Esophagus (tissue), 2 donors: ENCODE measurements at regions not wholly inside any gene's neighbourhood (a gene's known extent, or its start where the extent isn't known, plus 50 kb on each side); places are given as distances from the start of the nearest gene placed in this dataset.

Experiments
- H3K27ac ChIP-seq, 2 donors: one replicate each; pipeline ENCODE4 v1.5.1; 2013; ENCODE audit warnings: low read depth in 2 of 2, mild to moderate bottlenecking in 2 of 2, inconsistent platforms in 1 of 2, low read length in 1 of 2, moderate library complexity in 1 of 2
- H3K27me3 ChIP-seq, 2 donors: one replicate each; pipeline ENCODE4 v1.6.1; 2013; ENCODE audit warnings: low read length in 2 of 2, control low read depth in 1 of 2, mild to moderate bottlenecking in 1 of 2; ENCODE audit not compliant: insufficient read depth in 2 of 2, control insufficient read depth in 1 of 2
- H3K36me3 ChIP-seq, 2 donors: one replicate each; pipeline ENCODE4 v1.6.1; 2013; ENCODE audit warnings: low read length in 1 of 2; ENCODE audit not compliant: control insufficient read depth in 2 of 2, insufficient read depth in 2 of 2
- H3K4me1 ChIP-seq, 2 donors: one replicate each; pipeline ENCODE4 v1.6.1; 2013; ENCODE audit warnings: low read length in 1 of 2; ENCODE audit not compliant: control insufficient read depth in 2 of 2, insufficient read depth in 2 of 2
- H3K4me3 ChIP-seq, 2 donors: one replicate each; pipeline ENCODE4 v1.5.1; 2013; ENCODE audit warnings: low read length in 2 of 2, mild to moderate bottlenecking in 2 of 2, low read depth in 1 of 2, moderate library complexity in 1 of 2
- H3K9me3 ChIP-seq, 2 donors: one replicate each; pipeline ENCODE4 v1.6.1; 2013; ENCODE audit warnings: mild to moderate bottlenecking in 2 of 2, low read depth in 1 of 2, low read length in 1 of 2, moderate library complexity in 1 of 2; ENCODE audit not compliant: control insufficient read depth in 2 of 2, insufficient read depth in 1 of 2
- WGBS, 2 donors: extraction: QIAGEN DNeasy Blood & Tissue Kit; methylation state at CpG; one replicate each; pipeline ENCODE4 v1.1.7; 2013; 5-methylcytosine and 5-hydroxymethylcytosine counted together
- donor health status: healthy with polysubstance abuse.
- donor health status: Bipolar disorder and iron deficiency.

GRCh38 chr3:194283221-194284006, 67.7 kb downstream of the CPN2 start:
- Histone ChIP-seq H3K4me3 (no peak overlapping the region), H3K27me3 (no peaks in the 10 kb centered on the region), H3K9me3 (no peaks in the 10 kb centered on the region), H3K27ac (no peak overlapping the region), H3K36me3 (no peaks in the 10 kb centered on the region), H3K4me1 (peaks cover 0 to 3% of the 10 kb centered on the region in 2 donors)
- 80 to 85% methylated on average over 12 of the region's 12 CpGs for WGBS, 2 donors

GRCh38 chr3:194284351-194284750, 66.8 kb downstream of the CPN2 start:
- no peak overlapping the region for H3K27ac ChIP-seq
- no peaks in the 10 kb centered on the region for H3K27me3 ChIP-seq
- H3K4me3 ChIP-seq: no peak overlapping the region
- H3K9me3 ChIP-seq: no peaks in the 10 kb centered on the region
- H3K36me3 ChIP-seq: no peaks in the 10 kb centered on the region
- 93% methylated on average over 5 of the region's 5 CpGs for WGBS, 2 donors
- peaks cover 0 to 3% of the 10 kb centered on the region in 2 donors for H3K4me1 ChIP-seq

- 53 to 61% methylated on average over 16 of the region's 16 CpGs for WGBS, 2 donors
- H3K9me3 ChIP-seq: no peaks in the 10 kb centered on the region
- H3K27ac ChIP-seq: no peak overlapping the region
- no peak overlapping the region for H3K4me3 ChIP-seq
- peaks cover 0 to 3% of the 10 kb centered on the region in 2 donors for H3K4me1 ChIP-seq
- H3K36me3 ChIP-seq: no peaks in the 10 kb centered on the region
- H3K27me3 ChIP-seq: no peaks in the 10 kb centered on the region
Observed at GRCh38 chr3:194285024-194285849, 65.9 kb downstream of the CPN2 start.

GRCh38 chr3:194285850-194286197, 65.3 kb downstream of the CPN2 start:
- no peaks in the 10 kb centered on the region for H3K9me3 ChIP-seq
- no peak overlapping the region for H3K27ac ChIP-seq
- H3K36me3 ChIP-seq: no peaks in the 10 kb centered on the region
- 33 to 46% methylated on average over 2 of the region's 2 CpGs for WGBS, 2 donors
- no peak overlapping the region for H3K4me3 ChIP-seq
- peaks cover 0 to 3% of the 10 kb centered on the region in 2 donors for H3K4me1 ChIP-seq
- no peaks in the 10 kb centered on the region for H3K27me3 ChIP-seq

- Histone ChIP-seq H3K36me3 (no peaks in the 10 kb centered on the region), H3K4me1 (peaks cover 0 to 3% of the 10 kb centered on the region in 2 donors), H3K4me3 (no peak overlapping the region), H3K27ac (no peak overlapping the region), H3K27me3 (no peaks in the 10 kb centered on the region), H3K9me3 (no peaks in the 10 kb centered on the region)
- 86 to 90% methylated on average over 22 of the region's 22 CpGs for WGBS, 2 donors
Observed at GRCh38 chr3:194286375-194287146, 64.6 kb downstream of the CPN2 start.

GRCh38 chr3:194287374-194287773, 63.8 kb downstream of the CPN2 start:
- Histone ChIP-seq H3K27me3 (no peaks in the 10 kb centered on the region), H3K4me1 (peaks cover 0 to 3% of the 10 kb centered on the region in 2 donors), H3K4me3 (no peak overlapping the region), H3K36me3 (no peaks in the 10 kb centered on the region), H3K27ac (no peak overlapping the region), H3K9me3 (no peaks in the 10 kb centered on the region)
- 89 to 91% methylated on average over 3 of the region's 3 CpGs for WGBS, 2 donors

GRCh38 chr3:194287977-194288706, 63.0 kb downstream of the CPN2 start:
- H3K4me3 ChIP-seq: no peak overlapping the region
- peaks cover 0 to 3% of the 10 kb centered on the region in 2 donors for H3K4me1 ChIP-seq
- no peaks in the 10 kb centered on the region for H3K27me3 ChIP-seq
- no peaks in the 10 kb centered on the region for H3K9me3 ChIP-seq
- WGBS, 2 donors: 77 to 78% methylated on average over 5 of the region's 5 CpGs
- H3K27ac ChIP-seq: no peak overlapping the region
- H3K36me3 ChIP-seq: no peaks in the 10 kb centered on the region
